Breast epithelium (tissue), 4 donors: ENCODE measurements at regions not wholly inside any gene's neighbourhood (a gene's known extent, or its start where the extent isn't known, plus 50 kb on each side); places are given as distances from the start of the nearest gene placed in this dataset.

ENCODE experiments used
- DNase-seq, 2 donors: peaks; one replicate each; pipeline ENCODE4 v3.0.0-alpha.2; 2019; ENCODE audit warnings: low spot score in 2 of 2
- H3K27ac ChIP-seq, 2 donors: fragments of 200-600 bp; sonication (generic) in 1 of 2; one replicate each; pipeline ENCODE4 v1.5.1; 2016 to 2019; ENCODE audit warnings: mild to moderate bottlenecking in 1 of 2
- H3K27me3 ChIP-seq, 2 donors: fragments of 200-600 bp; sonication (generic) in 1 of 2; one replicate each; pipeline versions ENCODE4 v1.5.1 to v1.6.0; 2017 to 2019; ENCODE audit warnings: control low read depth in 1 of 2, mild to moderate bottlenecking in 1 of 2
- H3K36me3 ChIP-seq: fragments of 200-600 bp; one replicate; pipeline ENCODE4 v1.5.1; 2019
- H3K4me1 ChIP-seq, 2 donors: fragments of 200-600 bp; sonication (generic); one replicate each; pipeline ENCODE4 v1.5.1; 2016 to 2019; ENCODE audit warnings: control low read depth in 1 of 2
- H3K4me3 ChIP-seq, 3 donors: fragments of 200-600 bp; sonication (generic); 1 replicate in 2 of 3; 2 replicates in 1 of 3; pipeline ENCODE4 v1.5.1; 2016 to 2019; ENCODE audit warnings: mild to moderate bottlenecking in 3 of 3, moderate library complexity in 2 of 3
- H3K9me3 ChIP-seq, 2 donors: fragments of 200-600 bp; sonication (generic) in 1 of 2; one replicate each; pipeline ENCODE4 v1.5.1; 2016 to 2019; ENCODE audit warnings: control low read depth in 1 of 2
- POLR2A ChIP-seq: fragments of 450-650 bp; IDR thresholded peaks from one replicate; pipeline ENCODE4 v1.6.1; 2016; ENCODE audit warnings: antibody characterized with exemption, mild to moderate bottlenecking, moderate library complexity
- POLR2AphosphoS5 ChIP-seq, 3 donors: sonication (generic); formaldehyde crosslinking; IDR thresholded peaks; one replicate each; pipeline ENCODE4 v1.6.1; 2017; ENCODE audit warnings: antibody characterized with exemption in 3 of 3
- intact Hi-C: fragments of 100-400 bp; cut with DNase I; formaldehyde crosslinking; loops from one replicate; pipeline ENCODE4 v1.15.1; 2023; ENCODE audit warnings: low total_unique reads
- TF ChIP-seq, protein P1 (sequence below), 3 donors: fragments of 450-650 bp; IDR thresholded peaks; one replicate each; pipeline ENCODE4 v1.5.1; 2016 to 2017; ENCODE audit warnings: antibody characterized with exemption in 3 of 3, mild to moderate bottlenecking in 3 of 3, moderate library complexity in 3 of 3

DNA sequence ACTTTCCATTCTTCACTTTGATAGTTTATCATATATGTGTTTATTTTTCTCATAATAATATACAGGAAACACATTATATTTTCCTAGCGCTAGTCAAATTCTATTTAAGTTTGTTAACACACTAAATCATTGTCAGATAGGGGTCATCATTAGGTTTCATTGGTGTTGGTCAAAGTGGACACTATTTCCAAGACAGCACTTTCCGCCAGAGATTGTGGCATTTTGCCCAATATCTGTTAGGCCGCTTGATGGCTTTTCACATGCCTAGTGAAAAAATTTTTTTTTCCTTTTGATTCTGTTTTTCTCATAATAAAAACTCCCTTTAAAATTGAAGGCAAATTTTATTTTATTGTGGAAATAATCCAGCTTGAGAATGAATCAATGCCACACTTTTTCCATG, 495.4 kb upstream of the AKR1E2 start:
- Histone ChIP-seq H3K27ac (peak overlapping the region; percentile 6 to 23), H3K9me3 (no peaks in the 10 kb centered on the region), H3K36me3 (no peaks in the 10 kb centered on the region), H3K27me3 (no peaks in the 10 kb centered on the region), H3K4me3 (no peak overlapping the region), H3K4me1 (no peaks in the 10 kb centered on the region)
- no peak for DNase-seq
- TF ChIP-seq POLR2AphosphoS5 (IDR thresholded peaks at IDR 0.05) (no peak), POLR2A (no peak)
- TF ChIP-seq, protein P1, sequence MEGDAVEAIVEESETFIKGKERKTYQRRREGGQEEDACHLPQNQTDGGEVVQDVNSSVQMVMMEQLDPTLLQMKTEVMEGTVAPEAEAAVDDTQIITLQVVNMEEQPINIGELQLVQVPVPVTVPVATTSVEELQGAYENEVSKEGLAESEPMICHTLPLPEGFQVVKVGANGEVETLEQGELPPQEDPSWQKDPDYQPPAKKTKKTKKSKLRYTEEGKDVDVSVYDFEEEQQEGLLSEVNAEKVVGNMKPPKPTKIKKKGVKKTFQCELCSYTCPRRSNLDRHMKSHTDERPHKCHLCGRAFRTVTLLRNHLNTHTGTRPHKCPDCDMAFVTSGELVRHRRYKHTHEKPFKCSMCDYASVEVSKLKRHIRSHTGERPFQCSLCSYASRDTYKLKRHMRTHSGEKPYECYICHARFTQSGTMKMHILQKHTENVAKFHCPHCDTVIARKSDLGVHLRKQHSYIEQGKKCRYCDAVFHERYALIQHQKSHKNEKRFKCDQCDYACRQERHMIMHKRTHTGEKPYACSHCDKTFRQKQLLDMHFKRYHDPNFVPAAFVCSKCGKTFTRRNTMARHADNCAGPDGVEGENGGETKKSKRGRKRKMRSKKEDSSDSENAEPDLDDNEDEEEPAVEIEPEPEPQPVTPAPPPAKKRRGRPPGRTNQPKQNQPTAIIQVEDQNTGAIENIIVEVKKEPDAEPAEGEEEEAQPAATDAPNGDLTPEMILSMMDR (IDR thresholded peaks at IDR 0.05) = no peak
- intact Hi-C loops = no loop called here

GRCh38 chr10:4329225-4329624, 496.8 kb upstream of the AKR1E2 start:
- Histone ChIP-seq H3K4me3 (no peak overlapping the region), H3K4me1 (no peaks in the 10 kb centered on the region), H3K9me3 (no peaks in the 10 kb centered on the region), H3K27ac (no peak overlapping the region), H3K27me3 (no peaks in the 10 kb centered on the region), H3K36me3 (no peaks in the 10 kb centered on the region)
- TF ChIP-seq, protein P1 (IDR thresholded peaks at IDR 0.05) = no peak
- no peak for TF ChIP-seq POLR2AphosphoS5 (IDR thresholded peaks at IDR 0.05)
- no peak for TF ChIP-seq POLR2A
- intact Hi-C loops = no loop called here
- no peak for DNase-seq

GRCh38 chr10:4326647-4327046, 499.4 kb upstream of the AKR1E2 start:
- TF ChIP-seq POLR2A (no peak), POLR2AphosphoS5 (IDR thresholded peaks at IDR 0.05) (no peak)
- TF ChIP-seq, protein P1 (IDR thresholded peaks at IDR 0.05) = no peak
- H3K4me1 ChIP-seq = no peaks in the 10 kb centered on the region
- no peak for DNase-seq
- no peaks in the 10 kb centered on the region for H3K36me3 ChIP-seq
- H3K9me3 ChIP-seq = no peaks in the 10 kb centered on the region
- intact Hi-C loops = no loop called here
- H3K27ac ChIP-seq = no peak overlapping the region
- no peaks in the 10 kb centered on the region for H3K27me3 ChIP-seq
- no peak overlapping the region for H3K4me3 ChIP-seq

- no peak for TF ChIP-seq POLR2A
- TF ChIP-seq POLR2AphosphoS5 (IDR thresholded peaks at IDR 0.05) = no peak
- TF ChIP-seq, protein P1 (IDR thresholded peaks at IDR 0.05) = no peak
- no peaks in the 10 kb centered on the region for H3K36me3 ChIP-seq
- DNase-seq = no peak
- H3K4me1 ChIP-seq = no peaks in the 10 kb centered on the region
- intact Hi-C loops = loop anchor here (1.0 kb wide), 1 partner anchor 16 kb away; no protein-coding TSS in a partner anchor
- H3K9me3 ChIP-seq = no peaks in the 10 kb centered on the region
- H3K27me3 ChIP-seq = no peaks in the 10 kb centered on the region
- no peak overlapping the region for H3K27ac ChIP-seq
- H3K4me3 ChIP-seq = no peak overlapping the region
These were observed 506.1 kb upstream of the AKR1E2 start for GRCh38 chr10:4319870-4320367.

DNA sequence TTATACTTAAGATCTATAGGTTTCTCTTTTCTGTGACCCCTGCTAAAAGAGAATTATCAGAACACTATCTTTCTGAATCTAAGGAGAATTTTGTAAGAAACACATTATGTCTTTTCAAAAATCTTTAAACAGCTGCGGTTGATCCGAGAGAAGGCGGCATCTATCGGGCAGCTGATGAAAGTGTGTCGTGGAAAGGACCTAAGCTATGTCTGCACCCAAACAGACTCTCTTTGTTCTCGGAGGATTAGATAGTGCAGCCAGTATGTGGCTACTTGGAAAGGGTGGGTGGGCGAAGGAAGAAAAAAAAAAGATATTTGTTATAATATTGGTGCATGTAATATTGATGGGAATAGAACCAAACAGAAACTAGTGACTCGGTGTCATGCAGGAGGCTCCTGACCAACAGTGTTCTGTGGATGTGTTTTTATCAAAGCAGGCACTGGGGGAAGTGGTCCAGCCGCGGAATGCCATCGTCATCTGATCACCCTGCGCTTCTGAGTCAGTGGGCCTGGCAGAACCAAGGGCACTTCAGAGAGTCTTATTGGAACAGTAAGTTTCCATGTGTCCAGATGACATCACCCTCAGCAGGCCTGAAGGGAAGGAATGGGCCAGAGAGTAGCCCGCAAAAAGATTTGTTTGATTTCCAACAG, 509.7 kb upstream of the AKR1E2 start:
- no peak overlapping the region for H3K4me3 ChIP-seq
- H3K36me3 ChIP-seq = no peaks in the 10 kb centered on the region
- TF ChIP-seq, protein P1 (IDR thresholded peaks at IDR 0.05) = no peak
- TF ChIP-seq POLR2AphosphoS5 (IDR thresholded peaks at IDR 0.05) (no peak), POLR2A (no peak)
- H3K27me3 ChIP-seq = no peaks in the 10 kb centered on the region
- DNase-seq = peak in 1 of 2 donors; percentile 24
- H3K4me1 ChIP-seq = no peaks in the 10 kb centered on the region
- intact Hi-C loops = no loop called here
- H3K9me3 ChIP-seq = no peaks in the 10 kb centered on the region
- peak overlapping the region; percentile 22 to 31 for H3K27ac ChIP-seq
